ENCODE measurements at regions not wholly inside any gene's neighbourhood (a gene's known extent, or its start where the extent isn't known, plus 50 kb on each side); places are given as distances from the start of the nearest gene placed in this dataset.

- TF ChIP-seq CTCF (IDR thresholded peaks at IDR 0.05) (no peak), POLR2A (IDR thresholded peaks at IDR 0.05) (no peak)
Observed at GRCh38 chr6:133637436-133637835, 251.5 kb upstream of the TCF21 start.

All from heart left ventricle (tissue), 13 donors.